OCI-LY1 (cell line): ENCODE measurements at regions not wholly inside any gene's neighbourhood (a gene's known extent, or its start where the extent isn't known, plus 50 kb on each side); places are given as distances from the start of the nearest gene placed in this dataset.

ENCODE experiments used
- H2AFZ ChIP-seq: fragments of 200-600 bp; sonication (generic), shearing (Covaris generic); 2 replicates; pipeline ENCODE4 v1.6.0; 2014; ENCODE audit warnings: antibody characterized with exemption, mild to moderate bottlenecking, low read length
- H3F3A ChIP-seq: fragments of 200-600 bp; sonication (generic), shearing (Covaris generic); 2 replicates; pipeline ENCODE4 v1.6.0; 2014; ENCODE audit warnings: mild to moderate bottlenecking, antibody characterized with exemption, low read length, moderate library complexity; ENCODE audit not compliant: insufficient read depth
- H3K27ac ChIP-seq: fragments of 200-600 bp; sonication (generic); 2 replicates; pipeline ENCODE4 v1.5.1; 2014; ENCODE audit warnings: low read length, mixed run types, mild to moderate bottlenecking, low read depth; ENCODE audit not compliant: poor library complexity, severe bottlenecking
- H3K27me3 ChIP-seq: fragments of 200-600 bp; sonication (generic); 2 replicates; pipeline ENCODE4 v1.6.0; 2014; ENCODE audit warnings: antibody characterized with exemption, mild to moderate bottlenecking, low read length, moderate library complexity; ENCODE audit not compliant: insufficient read depth
- H3K36me3 ChIP-seq: fragments of 200-600 bp; sonication (generic); 2 replicates; pipeline ENCODE4 v1.6.1; 2014; ENCODE audit warnings: mild to moderate bottlenecking, antibody characterized with exemption, low read length, moderate library complexity, mixed read lengths; ENCODE audit not compliant: insufficient read depth
- H3K4me1 ChIP-seq: fragments of 200-600 bp; sonication (generic); 2 replicates; pipeline ENCODE4 v1.5.1; 2014; ENCODE audit warnings: mild to moderate bottlenecking, low read length, moderate library complexity; ENCODE audit not compliant: insufficient read depth, severe bottlenecking
- H3K4me2 ChIP-seq: fragments of 200-600 bp; sonication (generic), shearing (Covaris generic); 2 replicates; pipeline ENCODE4 v1.6.1; 2014; ENCODE audit warnings: low read length
- H3K4me3 ChIP-seq: fragments of 200-600 bp; sonication (generic); 2 replicates; pipeline ENCODE4 v1.5.1; 2014; ENCODE audit warnings: low read length, low read depth, mild to moderate bottlenecking, mixed read lengths; ENCODE audit not compliant: poor library complexity, severe bottlenecking
- H3K79me2 ChIP-seq: fragments of 200-600 bp; shearing (Covaris generic); 2 replicates; pipeline ENCODE4 v1.6.1; 2016; ENCODE audit warnings: mixed run types, low read length, mixed read lengths; ENCODE audit not compliant: insufficient read depth
- H3K9ac ChIP-seq: fragments of 200-600 bp; sonication (generic), shearing (Covaris generic); 2 replicates; pipeline ENCODE4 v1.6.1; 2014; ENCODE audit warnings: mild to moderate bottlenecking, low read length, mixed read lengths
- H3K9me2 ChIP-seq: fragments of 200-600 bp; sonication (generic), shearing (Covaris generic); 2 replicates; pipeline ENCODE4 v1.6.1; 2014; ENCODE audit warnings: low read depth, mild to moderate bottlenecking, low read length, mixed read lengths
- H3K9me3 ChIP-seq: fragments of 200-600 bp; shearing (Covaris generic); 2 replicates; pipeline ENCODE4 v1.6.1; 2014; ENCODE audit warnings: low read length, mixed read lengths
- H4K20me1 ChIP-seq: fragments of 200-600 bp; sonication (generic), shearing (Covaris generic); 2 replicates; pipeline ENCODE4 v1.6.0; 2016; ENCODE audit warnings: mild to moderate bottlenecking, low read length; ENCODE audit not compliant: insufficient read depth
- EZH2 ChIP-seq: fragments of 200-600 bp; sonication (generic), shearing (Covaris generic); IDR thresholded peaks from 2 replicates; pipeline ENCODE4 v1.8.0; 2017; ENCODE audit warnings: borderline replicate concordance, mixed run types, mild to moderate bottlenecking, antibody characterized with exemption, low read length, moderate library complexity, mixed read lengths
- TF ChIP-seq, protein P1 (sequence below): fragments of 200-600 bp; sonication (generic), shearing (Covaris generic); IDR thresholded peaks from 2 replicates; pipeline ENCODE4 v1.5.1; 2017; ENCODE audit warnings: mild to moderate bottlenecking, antibody characterized with exemption, low read length, moderate library complexity, mixed read lengths

- H3F3A ChIP-seq, result no peaks in the 10 kb centered on the region
- no peaks in the 10 kb centered on the region for H3K9me2 ChIP-seq
- no peaks in the 10 kb centered on the region for H3K27me3 ChIP-seq
- no peaks in the 10 kb centered on the region for H4K20me1 ChIP-seq
- H3K4me3 ChIP-seq, result no peak overlapping the region
- no peak overlapping the region for H2AFZ ChIP-seq
- no peaks in the 10 kb centered on the region for H3K36me3 ChIP-seq
- no peaks in the 10 kb centered on the region for H3K79me2 ChIP-seq
- H3K9ac ChIP-seq, result no peak overlapping the region
- TF ChIP-seq, protein P1, sequence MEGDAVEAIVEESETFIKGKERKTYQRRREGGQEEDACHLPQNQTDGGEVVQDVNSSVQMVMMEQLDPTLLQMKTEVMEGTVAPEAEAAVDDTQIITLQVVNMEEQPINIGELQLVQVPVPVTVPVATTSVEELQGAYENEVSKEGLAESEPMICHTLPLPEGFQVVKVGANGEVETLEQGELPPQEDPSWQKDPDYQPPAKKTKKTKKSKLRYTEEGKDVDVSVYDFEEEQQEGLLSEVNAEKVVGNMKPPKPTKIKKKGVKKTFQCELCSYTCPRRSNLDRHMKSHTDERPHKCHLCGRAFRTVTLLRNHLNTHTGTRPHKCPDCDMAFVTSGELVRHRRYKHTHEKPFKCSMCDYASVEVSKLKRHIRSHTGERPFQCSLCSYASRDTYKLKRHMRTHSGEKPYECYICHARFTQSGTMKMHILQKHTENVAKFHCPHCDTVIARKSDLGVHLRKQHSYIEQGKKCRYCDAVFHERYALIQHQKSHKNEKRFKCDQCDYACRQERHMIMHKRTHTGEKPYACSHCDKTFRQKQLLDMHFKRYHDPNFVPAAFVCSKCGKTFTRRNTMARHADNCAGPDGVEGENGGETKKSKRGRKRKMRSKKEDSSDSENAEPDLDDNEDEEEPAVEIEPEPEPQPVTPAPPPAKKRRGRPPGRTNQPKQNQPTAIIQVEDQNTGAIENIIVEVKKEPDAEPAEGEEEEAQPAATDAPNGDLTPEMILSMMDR, result no peak
- TF ChIP-seq EZH2, result no peak
- no peak overlapping the region for H3K27ac ChIP-seq
- H3K9me3 ChIP-seq, result no peaks in the 10 kb centered on the region
- H3K4me2 ChIP-seq, result no peak overlapping the region
- no peaks in the 10 kb centered on the region for H3K4me1 ChIP-seq
These were observed 481.5 kb upstream of the ANO5 start for GRCh38 chr11:21711341-21711740.

DNA sequence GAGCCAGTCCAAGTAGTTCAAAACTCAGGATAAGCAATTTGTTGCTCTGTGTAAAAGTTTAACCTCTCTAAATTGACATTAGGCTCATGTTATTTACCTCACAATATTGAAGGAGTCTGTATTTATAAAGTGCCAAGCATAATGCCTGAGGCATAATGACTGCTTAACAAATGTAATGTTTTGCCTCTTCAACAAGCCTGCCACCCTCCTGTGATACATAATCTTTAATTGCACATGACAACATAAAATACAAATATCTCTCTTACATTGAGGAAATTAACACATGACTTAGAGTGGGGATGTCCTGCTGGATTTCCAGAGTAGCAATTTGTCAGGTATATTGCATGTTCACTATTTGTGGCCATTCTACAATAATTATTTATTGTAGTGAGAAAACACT, 469.2 kb upstream of the ANO5 start:
- Histone ChIP-seq H3K27me3 (no peaks in the 10 kb centered on the region), H3F3A (no peaks in the 10 kb centered on the region), H3K79me2 (no peaks in the 10 kb centered on the region), H3K36me3 (no peaks in the 10 kb centered on the region), H3K27ac (no peak overlapping the region), H3K4me1 (no peaks in the 10 kb centered on the region), H4K20me1 (no peaks in the 10 kb centered on the region), H3K4me3 (no peak overlapping the region), H3K9ac (no peak overlapping the region), H3K9me3 (no peaks in the 10 kb centered on the region), H2AFZ (no peak overlapping the region), H3K9me2 (no peaks in the 10 kb centered on the region), H3K4me2 (no peak overlapping the region)
- TF ChIP-seq, protein P1, result no peak
- no peak for TF ChIP-seq EZH2

DNA sequence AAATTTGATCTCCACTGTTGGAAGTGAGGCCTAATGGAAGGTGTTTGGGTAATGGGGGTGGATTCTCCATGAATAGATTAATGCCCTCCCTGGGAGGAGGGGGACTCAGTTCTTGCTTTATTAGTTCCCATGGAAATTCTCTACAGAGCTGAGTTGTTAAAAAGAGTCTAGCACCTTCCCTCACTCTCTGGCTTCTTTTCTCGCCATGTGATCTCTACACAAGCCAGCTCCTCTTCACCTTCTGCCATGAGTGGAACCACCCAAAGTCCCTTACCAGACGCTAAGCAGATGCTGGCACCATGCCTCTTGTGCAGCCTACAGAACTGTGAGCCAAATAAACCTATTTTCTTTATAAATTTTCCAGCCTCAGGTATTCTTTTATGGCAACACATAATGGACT, 465.8 kb upstream of the ANO5 start:
- no peaks in the 10 kb centered on the region for H3K27me3 ChIP-seq
- H3K4me1 ChIP-seq, result no peaks in the 10 kb centered on the region
- H3K36me3 ChIP-seq, result no peaks in the 10 kb centered on the region
- H3K4me3 ChIP-seq, result no peak overlapping the region
- no peak overlapping the region for H2AFZ ChIP-seq
- H3K27ac ChIP-seq, result no peak overlapping the region
- H3F3A ChIP-seq, result no peaks in the 10 kb centered on the region
- TF ChIP-seq EZH2, result no peak
- TF ChIP-seq, protein P1, result no peak
- H4K20me1 ChIP-seq, result no peaks in the 10 kb centered on the region
- no peak overlapping the region for H3K9ac ChIP-seq
- H3K9me2 ChIP-seq, result no peaks in the 10 kb centered on the region
- no peak overlapping the region for H3K4me2 ChIP-seq
- H3K79me2 ChIP-seq, result no peaks in the 10 kb centered on the region
- no peaks in the 10 kb centered on the region for H3K9me3 ChIP-seq
